ENCODE measurements at regions not wholly inside any gene's neighbourhood (a gene's known extent, or its start where the extent isn't known, plus 50 kb on each side); places are given as distances from the start of the nearest gene placed in this dataset.
"Not testable (repeated sequence)": the region's sequence is repeated elsewhere in the genome, so short reads cannot be mapped to it uniquely, and the experiment has no call there.

GRCh38 chr13:33340631-33341030, 55.1 kb upstream of the STARD13 start:
- DNase-seq: peak; percentile 53

- DNase-seq: no peak
These were observed 56.4 kb upstream of the STARD13 start for GRCh38 chr13:33341861-33342452.

- no peak for DNase-seq
These were observed 60.3 kb upstream of the STARD13 start for GRCh38 chr13:33345842-33346241.

- DNase-seq: no peak
These were observed 62.3 kb upstream of the STARD13 start for GRCh38 chr13:33347861-33348260.

DNA sequence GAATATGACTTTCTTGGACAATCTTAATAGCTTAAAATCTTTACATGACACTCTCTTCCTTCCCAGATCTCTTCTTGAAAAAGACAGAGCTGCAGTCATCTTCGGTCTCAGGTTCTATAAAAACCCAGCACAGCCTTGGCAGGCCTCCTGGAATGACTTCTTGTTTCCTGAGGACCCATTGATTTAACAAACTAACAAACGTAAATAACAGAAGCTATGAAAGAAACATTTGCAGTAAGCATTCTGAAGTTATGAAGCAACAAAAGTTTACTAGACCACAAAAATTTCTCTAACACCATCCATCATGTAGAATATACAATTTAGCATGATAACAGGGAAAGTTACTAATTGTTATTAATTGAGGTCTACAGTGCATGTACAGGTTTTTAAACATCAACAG, 62.8 kb upstream of the STARD13 start:
- no peak for DNase-seq

GRCh38 chr13:33349288-33349985, 63.9 kb upstream of the STARD13 start:
- DNase-seq: peak; percentile 44

DNA sequence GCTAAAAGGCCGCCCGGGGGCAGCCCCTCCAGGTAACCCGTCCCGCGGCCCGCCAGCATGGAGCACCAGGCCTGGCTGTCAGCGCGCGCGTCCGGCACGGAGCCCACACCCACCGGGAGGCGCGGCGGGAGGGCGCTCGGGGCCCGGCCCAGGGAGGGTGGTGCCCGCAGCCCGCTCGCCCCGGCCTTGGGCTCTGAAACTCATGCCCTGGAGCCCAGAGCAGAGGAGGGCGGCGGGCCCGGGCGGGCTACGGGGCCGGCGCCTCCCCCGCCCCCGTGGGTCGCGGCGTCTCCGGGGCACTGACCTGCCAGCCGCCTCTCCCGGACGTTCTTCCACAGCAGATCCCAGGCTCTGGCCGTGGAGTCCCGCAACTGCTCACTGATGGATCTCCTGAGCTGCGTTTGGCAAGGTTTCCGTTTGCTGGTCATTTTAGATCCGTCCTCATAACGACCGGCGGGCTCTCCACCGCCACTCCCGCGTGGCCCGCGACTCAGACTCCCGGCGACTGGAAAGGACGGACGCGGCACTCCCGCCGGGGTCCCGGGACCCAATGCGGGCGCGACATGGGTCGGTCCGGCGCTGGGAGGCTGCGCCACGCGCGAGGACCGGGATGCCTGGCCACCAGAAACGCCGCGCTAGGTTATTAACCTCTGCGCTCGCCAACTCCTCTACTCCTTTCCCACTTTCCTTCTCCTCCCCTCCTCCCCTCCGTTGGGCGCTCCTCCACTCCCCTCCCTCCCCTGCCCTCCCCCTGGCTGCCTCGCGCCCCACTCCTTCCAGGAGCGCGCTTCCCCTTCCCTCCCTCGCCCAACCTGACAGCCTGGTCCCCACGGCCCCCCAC, 64.7 kb upstream of the STARD13 start:
- peak; percentile 58 for DNase-seq

GRCh38 chr13:33351319-33351718, 65.8 kb upstream of the STARD13 start:
- peak; percentile 74 for DNase-seq

DNA sequence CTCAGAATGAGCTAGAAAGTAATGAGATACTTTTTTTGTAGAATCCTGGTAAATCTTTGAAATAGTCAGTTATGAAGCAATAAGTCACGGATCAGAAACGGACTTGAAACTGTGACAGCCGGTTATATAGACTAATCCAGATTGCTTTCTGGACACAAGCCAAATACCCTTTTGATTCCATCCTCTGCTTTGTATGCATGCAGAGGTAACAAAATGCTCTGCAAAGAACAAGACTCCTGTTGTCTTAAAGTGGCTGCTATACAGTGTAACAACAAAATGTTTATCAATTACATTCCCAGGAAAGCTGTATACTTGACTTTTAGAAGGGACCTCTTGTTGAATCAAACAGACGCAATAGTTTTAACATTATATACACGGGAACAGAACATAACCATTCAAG, 66.5 kb upstream of the STARD13 start:
- DNase-seq: peak; percentile 59

- DNase-seq: no peak
These were observed 67.0 kb upstream of the STARD13 start for GRCh38 chr13:33352526-33352925.

- DNase-seq: peak; percentile 91
These were observed 67.7 kb upstream of the STARD13 start for GRCh38 chr13:33353210-33353609.

DNA sequence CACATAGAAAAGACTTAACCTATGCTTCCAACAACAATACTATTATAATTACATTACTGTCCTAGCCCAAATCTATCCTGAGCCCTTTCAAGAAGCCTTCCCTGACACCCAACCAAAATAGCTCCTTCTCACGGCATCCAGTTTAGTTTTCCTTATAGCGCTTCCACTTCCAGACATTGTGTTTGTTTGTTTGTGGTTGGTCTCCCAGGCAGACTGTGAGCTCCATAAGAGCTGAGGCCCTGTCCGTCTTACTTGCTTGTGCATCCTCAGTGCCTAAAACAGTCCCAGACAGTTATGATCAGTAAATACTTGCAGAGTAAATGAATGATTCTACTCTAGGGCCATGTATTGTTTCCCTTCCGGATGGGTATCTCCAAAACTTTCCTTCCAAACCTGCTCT, 68.1 kb upstream of the STARD13 start:
- DNase-seq: no peak

- DNase-seq: peak; percentile 79
These were observed 69.8 kb upstream of the STARD13 start for GRCh38 chr13:33355201-33355895.

- DNase-seq: not testable (repeated sequence)
These were observed 72.5 kb upstream of the STARD13 start for GRCh38 chr13:33358076-33358475.

DNA sequence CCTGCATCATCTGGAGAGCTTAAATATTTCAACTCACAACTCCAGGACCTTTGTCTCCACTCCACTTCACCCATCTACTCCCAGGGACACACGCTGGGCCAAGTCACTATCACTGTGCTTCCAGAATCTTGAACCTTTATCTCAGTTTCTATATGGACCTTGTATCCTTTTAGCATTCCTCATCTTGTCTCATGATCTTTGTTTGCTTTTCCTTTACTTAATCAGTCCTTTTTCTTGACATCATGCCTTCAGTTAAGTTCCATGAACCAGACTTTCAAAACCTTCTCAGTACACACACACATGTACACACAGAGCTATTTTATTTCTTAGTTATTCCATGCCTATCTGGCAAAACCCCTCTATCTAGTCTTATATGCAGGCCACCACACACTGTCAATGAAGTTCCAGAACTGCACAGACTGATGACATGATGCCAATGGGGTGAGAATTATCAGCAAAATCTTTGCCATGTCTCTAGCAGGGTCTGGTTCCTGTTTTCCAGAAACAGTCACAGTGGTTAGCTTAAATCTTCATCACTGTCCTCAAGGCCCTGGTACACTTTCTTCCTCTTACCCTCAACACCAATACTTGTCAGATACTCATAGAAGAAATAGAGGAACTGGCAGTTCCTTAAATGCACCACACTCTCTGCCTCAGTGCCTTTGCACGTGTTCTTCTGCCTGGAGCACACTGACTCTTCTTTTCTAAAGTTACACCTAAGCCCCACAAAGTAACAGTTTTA, 77.6 kb upstream of the STARD13 start:
- DNase-seq: peak; percentile 81

DNA sequence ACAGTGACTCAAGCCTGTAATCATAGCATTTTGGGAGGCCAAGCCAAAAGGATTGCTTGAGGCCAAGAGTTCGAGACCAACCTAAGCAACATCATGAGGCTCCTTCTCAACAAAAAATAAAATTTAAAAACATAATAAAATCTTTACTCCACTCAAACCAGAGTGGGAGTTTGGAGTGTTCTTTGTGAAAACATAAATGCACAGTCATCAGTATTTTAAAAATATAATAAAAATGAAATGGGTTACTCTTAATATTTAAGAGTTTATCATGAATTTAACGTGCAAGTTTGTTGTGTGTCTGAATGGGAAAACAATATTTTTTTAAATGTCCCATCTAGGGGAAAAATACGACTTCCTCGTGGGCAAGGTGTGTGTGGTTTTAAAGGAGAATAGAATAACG, 78.6 kb upstream of the STARD13 start:
- DNase-seq: no peak

GRCh38 chr13:33366469-33367062, 81.0 kb upstream of the STARD13 start:
- DNase-seq: no peak

DNA sequence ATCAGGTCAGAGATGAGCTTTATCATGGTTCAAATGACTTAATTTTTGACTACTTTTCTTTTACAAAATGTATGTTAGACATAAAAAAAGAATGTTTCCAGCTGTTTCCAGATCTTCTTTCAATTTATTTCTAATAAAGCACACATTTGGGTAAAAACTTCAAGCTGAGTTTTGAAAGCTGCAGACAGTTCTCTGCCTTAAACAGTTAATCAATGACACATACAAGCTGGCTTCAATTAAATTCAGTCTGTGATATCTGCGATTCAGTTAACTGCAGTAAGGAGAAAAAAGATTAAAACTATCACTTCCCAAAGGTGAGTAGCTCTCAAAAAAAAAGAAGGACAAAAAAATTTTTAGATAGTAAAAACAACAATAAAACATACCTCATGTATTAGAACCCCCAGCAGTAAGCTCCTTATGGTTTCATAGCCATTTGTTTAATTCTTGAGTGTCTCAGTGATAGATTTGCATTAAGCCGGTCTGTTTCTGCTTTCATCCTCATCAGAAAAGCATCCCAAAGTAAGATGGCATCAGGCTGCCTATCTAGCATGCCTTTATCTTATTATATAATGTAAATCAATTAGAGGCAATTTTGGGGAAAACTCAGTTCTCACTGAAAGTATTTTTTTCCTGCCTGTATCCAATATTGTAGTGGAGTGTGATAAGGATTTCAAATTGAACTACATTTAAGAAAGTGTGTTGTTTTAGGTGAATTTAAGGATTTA, 81.8 kb upstream of the STARD13 start:
- no peak for DNase-seq

DNA sequence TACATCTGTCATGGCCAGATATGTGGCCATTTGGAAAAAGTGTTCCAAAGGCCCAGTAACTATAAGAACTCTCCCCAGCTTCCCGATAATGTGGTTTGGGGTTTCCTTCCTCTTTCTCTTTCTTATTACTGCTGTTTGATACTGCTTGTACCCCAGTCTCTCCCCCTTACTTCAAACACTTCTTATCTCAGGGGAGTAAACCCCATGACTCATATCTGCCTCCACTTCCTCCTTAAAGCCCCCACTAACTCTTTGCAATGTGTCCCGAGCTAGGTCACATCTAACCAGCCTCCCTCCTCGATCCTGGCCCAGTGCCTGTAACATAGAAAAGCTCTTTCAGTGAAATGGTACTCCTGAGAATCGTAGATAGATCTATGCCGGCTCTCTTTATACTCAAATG, 82.4 kb upstream of the STARD13 start:
- DNase-seq: peak; percentile 32

GRCh38 chr13:33369073-33369472, 83.5 kb upstream of the STARD13 start:
- no peak for DNase-seq

DNA sequence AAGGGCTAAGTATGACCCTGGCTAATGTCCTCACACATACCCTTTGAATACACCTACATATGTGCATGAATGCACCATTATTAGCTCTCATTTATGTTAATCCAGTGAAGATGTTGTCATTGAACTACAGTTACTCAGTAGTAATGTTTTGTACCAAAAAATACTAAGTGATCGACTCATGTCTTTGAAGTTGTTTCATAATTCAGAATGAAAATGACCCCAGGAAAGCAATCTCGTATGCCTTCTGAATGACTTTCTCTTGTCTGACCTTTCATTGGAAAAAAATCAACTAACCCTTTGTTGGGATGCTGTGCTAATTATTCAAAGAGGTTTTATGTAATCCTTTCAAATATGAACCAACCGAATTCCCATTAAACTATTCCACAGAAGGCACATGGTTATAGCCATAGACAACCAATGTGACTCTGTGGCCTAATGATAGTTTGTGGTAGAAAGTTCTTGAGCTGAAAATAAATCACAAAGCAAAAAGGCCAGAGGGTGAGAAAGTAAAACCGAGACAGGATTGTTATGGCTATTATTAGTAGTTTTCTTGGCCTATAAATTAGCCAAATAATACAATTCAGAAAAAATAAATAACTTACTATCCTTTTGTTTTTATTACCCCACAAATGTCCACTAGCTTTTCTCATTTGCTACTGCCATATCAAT, 86.8 kb upstream of the STARD13 start:
- DNase-seq: no peak

Measured in suppressor macrophage treated with lipopolysaccharide for 4 hours (primary cell).